ENCODE measurements at regions not wholly inside any gene's neighbourhood (a gene's known extent, or its start where the extent isn't known, plus 50 kb on each side); places are given as distances from the start of the nearest gene placed in this dataset.

DNA sequence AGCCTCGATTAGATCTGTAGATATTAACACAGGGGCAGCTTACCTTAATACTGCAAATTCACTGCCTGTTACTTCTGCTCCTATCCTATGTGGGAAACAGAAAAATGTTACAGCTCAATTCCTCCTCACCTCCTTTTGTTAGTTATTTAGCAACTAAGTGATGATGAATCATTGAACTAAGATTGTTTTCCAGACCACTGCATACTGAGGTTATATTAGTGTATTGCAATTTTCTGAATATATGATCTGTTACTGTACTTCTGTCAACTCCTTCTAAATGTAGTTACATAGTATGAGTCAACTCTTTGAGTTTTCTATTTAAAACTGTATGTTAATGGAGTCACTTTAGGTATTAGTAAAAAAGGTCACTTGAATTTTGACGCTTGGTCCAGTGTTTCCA is 331.5 kb upstream of the SLCO3A1 start:
- DNase-seq (ENCODE audit: low read depth in 2 of 2), result no peak

GRCh38 chr15:91522605-91523332 is 330.7 kb upstream of the SLCO3A1 start:
- DNase-seq (ENCODE audit: low read depth in 2 of 2), result no peak

DNA sequence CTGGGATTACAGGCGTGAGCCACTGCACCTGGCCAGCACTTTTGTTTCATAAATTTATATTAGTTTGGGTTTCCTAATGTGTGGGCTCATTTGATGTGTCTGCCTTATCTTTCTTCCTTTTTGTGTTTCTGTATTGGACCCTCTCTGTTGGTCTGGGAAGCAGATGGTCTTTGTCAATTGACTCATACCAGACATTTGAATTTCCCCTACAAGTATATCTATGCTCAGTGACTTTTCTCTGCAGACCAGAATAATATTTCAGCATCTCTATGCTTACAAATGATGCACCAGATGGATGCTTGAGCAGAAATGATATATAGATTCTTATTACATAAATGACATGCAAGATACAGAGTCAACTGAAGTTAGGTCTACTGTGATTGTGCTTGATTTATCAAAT is 329.9 kb upstream of the SLCO3A1 start:
- DNase-seq (ENCODE audit: low read depth in 2 of 2), result no peak

DNA sequence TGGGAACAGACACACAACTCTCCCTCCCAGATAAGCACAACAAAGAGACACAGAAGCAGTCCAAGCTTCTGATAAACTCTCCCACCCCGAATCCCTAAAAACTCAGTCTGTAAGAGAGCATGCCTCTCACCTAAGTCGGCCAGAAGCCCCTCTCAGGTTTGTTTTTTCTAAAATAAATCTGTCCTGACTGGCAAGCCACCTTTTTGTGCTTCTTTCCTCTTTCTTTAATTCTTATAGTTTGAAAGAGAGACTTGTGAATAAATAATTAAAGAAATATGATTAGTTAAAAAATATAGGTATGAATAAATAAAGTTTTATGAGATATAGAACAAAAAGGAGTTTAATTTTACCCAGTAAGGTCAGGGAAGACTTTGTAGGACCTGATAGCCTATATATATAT is 329.0 kb upstream of the SLCO3A1 start:
- DNase-seq (ENCODE audit: low read depth in 2 of 2), result no peak

- DNase-seq (ENCODE audit: low read depth in 2 of 2), result no peak
Measured at GRCh38 chr15:91525751-91526150, 327.8 kb upstream of the SLCO3A1 start.

DNA sequence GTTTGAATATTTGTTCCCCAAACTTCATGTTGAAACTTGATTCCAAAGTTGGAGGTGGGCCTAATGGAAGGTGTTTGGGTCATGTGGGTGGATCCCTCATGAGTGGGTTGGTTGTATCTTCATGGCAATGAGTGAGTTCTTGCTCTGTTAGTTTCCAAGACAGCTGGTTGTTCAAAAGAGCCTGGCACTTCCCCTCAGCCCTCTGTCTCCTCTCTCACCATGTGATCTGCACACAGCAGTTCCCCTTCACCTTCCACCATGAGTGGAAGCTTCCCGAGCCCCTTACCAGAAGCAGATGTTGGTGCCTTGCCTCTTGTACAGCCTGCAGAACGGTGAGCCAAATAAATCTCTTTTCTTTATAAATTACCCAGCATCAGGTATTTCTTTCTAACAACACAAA is 327.1 kb upstream of the SLCO3A1 start:
- no peak for DNase-seq (ENCODE audit: low read depth in 2 of 2)

GRCh38 chr15:91528801-91529200 is 324.7 kb upstream of the SLCO3A1 start:
- no peak for DNase-seq (ENCODE audit: low read depth in 2 of 2)

DNA sequence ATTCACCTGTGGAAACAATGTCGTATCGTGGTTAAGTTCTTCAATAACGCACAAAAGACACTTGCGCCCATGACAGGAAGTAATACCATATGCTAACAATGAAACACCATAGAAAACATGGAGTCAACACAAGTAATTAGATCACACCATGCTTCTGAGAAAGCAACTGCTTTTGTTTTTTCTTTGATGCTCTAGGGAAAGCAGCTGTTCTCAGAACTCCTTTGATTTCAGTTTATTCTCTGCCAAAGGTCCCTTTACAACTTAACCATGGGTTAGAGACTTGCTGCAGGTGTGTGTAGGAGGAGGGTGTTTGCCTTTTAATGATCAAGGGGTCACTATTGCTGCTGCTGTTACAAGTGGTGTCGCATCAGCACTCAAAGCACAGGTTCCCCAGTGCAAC is 324.0 kb upstream of the SLCO3A1 start:
- DNase-seq (ENCODE audit: low read depth in 2 of 2), result no peak

DNA sequence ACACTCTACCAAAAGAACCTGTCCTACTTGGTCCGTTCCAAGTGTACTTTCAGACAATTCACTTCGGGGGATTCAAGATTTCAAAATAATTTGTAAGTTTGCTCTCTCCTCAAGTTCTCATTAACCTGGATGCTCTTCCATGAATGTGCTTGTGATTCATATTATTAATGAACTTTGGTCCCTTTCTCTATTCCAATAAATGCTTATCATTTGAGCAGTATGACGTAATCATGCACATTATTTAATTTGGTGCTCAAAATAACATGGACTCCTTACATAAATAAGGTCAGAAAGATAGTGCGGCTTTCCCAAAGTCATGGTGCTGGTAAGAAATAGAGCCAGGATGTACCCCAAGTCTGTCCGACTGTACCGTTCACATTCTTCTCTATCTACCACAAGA is 323.2 kb upstream of the SLCO3A1 start:
- DNase-seq (ENCODE audit: low read depth in 2 of 2), result no peak

GRCh38 chr15:91530956-91531582 is 322.4 kb upstream of the SLCO3A1 start:
- no peak for DNase-seq (ENCODE audit: low read depth in 2 of 2)

DNA sequence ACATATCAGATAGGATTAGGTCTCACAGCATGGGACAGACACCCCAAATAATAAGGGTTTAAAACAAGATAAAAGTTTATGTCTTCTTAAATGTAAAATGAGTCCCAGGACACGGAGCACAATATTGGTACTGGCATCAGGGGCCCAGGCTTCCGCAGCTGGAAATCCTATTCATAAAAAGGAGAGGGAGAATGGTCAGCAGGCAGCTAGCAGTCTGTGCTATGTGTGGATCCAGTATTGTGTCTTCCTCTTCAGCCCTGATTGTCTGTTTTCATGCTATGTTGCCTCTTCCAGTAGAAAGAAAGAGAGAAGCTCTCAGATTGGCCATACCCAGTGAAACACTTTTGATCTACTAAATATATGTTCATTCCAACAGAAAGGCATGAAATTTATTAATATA is 319.3 kb upstream of the SLCO3A1 start:
- DNase-seq (ENCODE audit: low read depth in 2 of 2), result no peak

GRCh38 chr15:91534976-91535375 is 318.5 kb upstream of the SLCO3A1 start:
- no peak for DNase-seq (ENCODE audit: low read depth in 2 of 2)

DNA sequence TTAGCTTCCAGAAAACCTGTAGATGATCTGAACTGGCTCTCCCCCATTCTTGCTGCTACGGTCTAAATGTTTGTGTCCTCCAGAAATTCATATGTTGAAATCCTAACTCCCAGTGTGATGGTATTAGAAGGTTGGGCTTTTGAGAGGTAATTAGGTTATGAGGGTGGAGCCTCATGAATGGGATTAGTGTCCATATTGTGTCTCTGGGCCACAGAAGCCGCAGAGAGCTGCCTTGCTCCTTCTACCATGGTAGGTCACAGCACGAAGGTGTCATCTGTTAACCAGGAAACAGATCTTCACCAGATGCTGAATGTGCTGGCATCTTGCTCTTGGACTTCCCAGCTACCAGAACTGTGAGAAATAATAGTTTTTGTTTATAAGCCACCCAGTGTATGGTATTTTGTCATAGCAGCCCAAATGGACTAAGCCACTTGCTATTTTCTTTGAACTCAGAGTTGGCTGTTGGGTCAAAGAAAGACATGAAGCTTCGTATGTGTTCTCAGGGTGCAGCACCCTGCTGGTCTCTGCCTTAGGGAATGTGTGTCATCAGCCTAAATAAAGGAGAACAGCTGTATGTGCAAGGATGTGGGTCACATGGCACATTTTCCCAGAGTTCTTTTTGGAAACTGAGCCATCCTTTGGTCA is 317.5 kb upstream of the SLCO3A1 start:
- DNase-seq (ENCODE audit: low read depth in 2 of 2), result no peak

- no peak for DNase-seq (ENCODE audit: low read depth in 2 of 2)
Measured at GRCh38 chr15:91537856-91538255, 315.7 kb upstream of the SLCO3A1 start.

GRCh38 chr15:91538782-91539181 is 314.7 kb upstream of the SLCO3A1 start:
- no peak for DNase-seq (ENCODE audit: low read depth in 2 of 2)

- no peak for DNase-seq (ENCODE audit: low read depth in 2 of 2)
Measured at GRCh38 chr15:91541286-91541685, 312.2 kb upstream of the SLCO3A1 start.

DNA sequence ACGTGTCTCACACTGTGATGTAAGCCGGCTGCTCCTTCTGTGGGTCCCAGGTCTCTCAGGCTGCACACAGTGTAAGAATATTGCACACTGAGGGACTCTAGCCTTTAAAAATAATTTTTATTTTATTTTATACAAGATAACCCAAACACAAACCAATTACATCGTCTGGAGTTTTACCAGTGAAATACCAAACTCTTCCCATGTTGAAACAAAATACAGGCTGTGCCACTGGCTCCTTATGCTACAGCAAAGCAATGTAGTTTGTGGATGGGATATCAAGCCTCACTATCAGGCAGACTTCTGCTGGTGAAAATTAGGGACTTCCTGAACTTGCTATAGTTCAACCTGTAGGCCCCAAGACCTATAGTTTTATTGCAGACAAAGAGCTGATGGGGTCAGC is 311.3 kb upstream of the SLCO3A1 start:
- DNase-seq (ENCODE audit: low read depth in 2 of 2), result no peak

- no peak for DNase-seq (ENCODE audit: low read depth in 2 of 2)
Measured at GRCh38 chr15:91547356-91547755, 306.2 kb upstream of the SLCO3A1 start.

- DNase-seq (ENCODE audit: low read depth in 2 of 2), result no peak
Measured at GRCh38 chr15:91548549-91548948, 305.0 kb upstream of the SLCO3A1 start.

DNA sequence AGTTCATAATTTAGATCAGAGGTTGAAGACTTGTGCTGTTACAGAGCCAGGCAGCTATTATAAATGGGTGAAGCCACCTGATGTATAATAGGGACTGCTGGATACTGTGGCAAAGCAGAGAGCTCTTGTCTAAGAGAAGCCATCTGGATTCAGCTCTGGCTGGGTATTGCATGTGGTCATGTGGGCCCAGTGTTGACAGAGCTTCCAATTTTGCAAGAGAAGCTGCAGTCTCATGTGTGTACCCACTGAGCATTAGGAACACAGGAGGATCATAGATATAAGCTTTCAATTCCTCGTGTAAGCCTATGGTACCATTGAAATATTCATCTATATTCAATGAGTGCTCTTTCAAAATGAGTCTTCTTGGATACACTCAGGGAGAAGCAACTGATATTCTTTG is 303.9 kb upstream of the SLCO3A1 start:
- DNase-seq (ENCODE audit: low read depth in 2 of 2), result no peak

GRCh38 chr15:91552555-91552954 is 301.0 kb upstream of the SLCO3A1 start:
- no peak for DNase-seq (ENCODE audit: low read depth in 2 of 2)

DNA sequence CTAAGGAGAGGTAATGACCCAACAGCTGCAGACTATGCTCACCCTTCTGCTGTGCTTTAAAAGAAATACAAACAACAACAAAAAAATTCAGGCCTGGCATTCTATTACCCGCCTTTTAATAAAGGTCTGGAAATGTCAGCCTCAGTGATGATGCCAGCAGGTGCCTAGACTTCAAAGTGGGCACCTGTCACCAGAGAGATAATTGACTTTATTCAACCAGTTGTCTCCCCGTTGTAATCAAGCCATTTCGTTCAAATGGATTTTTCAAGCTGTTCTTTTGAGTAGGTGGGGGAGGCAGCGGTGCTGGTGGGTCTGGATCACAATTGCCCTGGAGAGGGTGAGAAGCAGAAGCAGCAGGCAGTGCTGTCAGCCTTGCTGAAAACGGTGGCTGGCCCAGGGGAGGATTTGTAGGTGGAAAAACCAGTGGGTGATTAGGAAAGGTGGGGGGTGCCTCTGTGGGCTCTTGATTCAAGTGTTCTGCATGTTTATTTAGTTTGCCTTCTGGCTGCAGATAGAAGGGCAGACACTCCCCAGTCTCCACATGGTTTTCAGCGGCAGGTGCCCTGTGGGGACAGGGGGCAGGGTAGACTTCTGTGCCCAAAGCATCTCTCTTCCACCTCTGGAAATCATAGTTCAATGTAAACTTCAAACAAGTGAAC is 300.2 kb upstream of the SLCO3A1 start:
- DNase-seq (ENCODE audit: low read depth in 2 of 2), result no peak

DNA sequence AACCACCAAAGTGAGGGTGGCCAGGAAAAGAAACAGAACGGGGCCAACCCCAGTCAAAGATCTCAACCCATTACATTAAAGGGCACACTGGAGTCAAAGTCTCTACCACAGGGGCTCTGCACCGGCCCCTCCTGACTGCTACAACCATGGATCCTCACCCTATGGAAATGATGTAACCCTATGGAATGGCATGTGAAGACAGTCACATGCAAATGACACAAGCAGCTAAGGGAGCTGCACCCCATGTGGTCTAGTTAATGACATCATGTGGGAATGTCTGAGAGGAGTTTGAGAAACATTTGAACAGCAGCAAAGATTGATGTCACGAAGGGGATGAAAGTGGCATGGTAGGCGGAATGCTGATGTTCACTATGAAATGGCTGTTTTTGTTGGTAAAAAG is 298.2 kb upstream of the SLCO3A1 start:
- DNase-seq (ENCODE audit: low read depth in 2 of 2), result no peak
